Spinal cord (tissue), 9 donors: ENCODE measurements at regions not wholly inside any gene's neighbourhood (a gene's known extent, or its start where the extent isn't known, plus 50 kb on each side); places are given as distances from the start of the nearest gene placed in this dataset.
"Not testable (repeated sequence)": the region's sequence is repeated elsewhere in the genome, so short reads cannot be mapped to it uniquely, and the experiment has no call there.

Experiments used
- DNase-seq, 6 donors: peaks; one replicate each; pipeline versions ENCODE4 v3.0.0 to v3.0.0-alpha.2; 2013 to 2015; ENCODE audit warnings: low spot score in 6 of 6, low read depth in 4 of 6
- H3K27ac ChIP-seq: one replicate; pipeline ENCODE4 v1.5.1; 2013; ENCODE audit warnings: low read depth, low read length, control low read depth
- H3K27me3 ChIP-seq: one replicate; pipeline ENCODE4 v1.6.1; 2013; ENCODE audit warnings: low read length; ENCODE audit not compliant: control insufficient read depth, insufficient read depth
- H3K36me3 ChIP-seq: one replicate; pipeline ENCODE4 v1.6.1; 2013; ENCODE audit warnings: low read length; ENCODE audit not compliant: control insufficient read depth, insufficient read depth
- H3K4me1 ChIP-seq: one replicate; pipeline ENCODE4 v1.6.1; 2013; ENCODE audit warnings: low read length; ENCODE audit not compliant: control insufficient read depth, insufficient read depth
- H3K4me3 ChIP-seq: one replicate; pipeline ENCODE4 v1.5.1; 2013; ENCODE audit warnings: low read depth, low read length, control low read depth
- H3K9me3 ChIP-seq: one replicate; pipeline ENCODE4 v1.6.1; 2013; ENCODE audit warnings: low read length; ENCODE audit not compliant: control insufficient read depth, insufficient read depth
- WGBS: methylation state at CpG from one replicate; pipeline ENCODE4 v1.1.5; 2013; ENCODE audit warnings: missing lambda C conversion rate; ENCODE audit not compliant: insufficient coverage; 5-methylcytosine and 5-hydroxymethylcytosine counted together
- donor health status: healthy.

DNA sequence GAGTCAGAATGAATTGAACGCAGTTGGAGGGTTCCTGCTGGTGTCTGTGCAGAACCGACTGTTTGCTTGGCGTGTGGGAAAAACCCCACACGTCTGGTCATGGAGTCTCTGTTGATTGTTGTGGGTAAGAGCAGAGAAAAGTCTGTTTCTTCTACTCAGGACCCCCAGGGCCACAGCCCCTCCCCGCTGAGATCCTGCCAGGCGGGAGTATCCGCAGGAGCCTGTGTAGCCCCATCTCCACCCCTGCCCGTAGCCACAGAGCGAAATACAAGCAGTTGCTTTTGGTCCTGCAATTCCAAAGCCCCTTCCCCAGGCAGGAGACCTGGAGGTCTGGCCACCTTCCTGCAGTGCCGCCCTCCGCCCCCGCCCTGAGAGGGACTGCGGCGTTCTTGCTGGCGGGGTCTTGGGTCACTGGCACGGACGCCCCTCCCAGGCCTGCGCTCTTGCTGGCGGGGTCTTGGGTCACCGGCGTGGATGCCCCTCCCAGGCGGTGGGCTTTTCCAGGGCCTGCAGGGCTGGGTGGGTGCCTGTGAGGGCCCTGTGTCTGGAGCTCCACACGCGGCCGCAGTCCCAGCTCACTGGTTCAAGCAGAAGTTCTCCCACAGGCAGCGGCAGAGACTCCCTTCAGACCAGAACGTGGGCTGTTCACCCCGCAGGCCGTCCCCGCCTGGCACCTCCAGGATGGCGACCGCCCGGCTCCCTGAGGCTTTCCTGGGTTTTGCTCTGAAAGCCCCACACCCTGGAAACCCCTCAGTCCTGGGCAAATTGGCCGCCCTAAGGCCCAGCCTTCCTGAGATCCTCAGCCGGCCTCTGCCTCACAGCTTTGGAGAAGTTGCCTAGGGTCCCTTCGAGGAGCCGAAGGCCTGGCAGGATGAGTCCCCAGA is 76.0 kb upstream of the CTDP1 start:
- H3K36me3 ChIP-seq, result peaks cover 3% of the 10 kb centered on the region
- peaks cover 25% of the 10 kb centered on the region for H3K4me1 ChIP-seq
- no peaks in the 10 kb centered on the region for H3K27me3 ChIP-seq
- no peak overlapping the region for H3K4me3 ChIP-seq
- 92% methylated on average over 37 of the region's 37 CpGs for WGBS
- H3K27ac ChIP-seq, result no peak overlapping the region
- DNase-seq, result no peak
- H3K9me3 ChIP-seq, result no peaks in the 10 kb centered on the region

DNA sequence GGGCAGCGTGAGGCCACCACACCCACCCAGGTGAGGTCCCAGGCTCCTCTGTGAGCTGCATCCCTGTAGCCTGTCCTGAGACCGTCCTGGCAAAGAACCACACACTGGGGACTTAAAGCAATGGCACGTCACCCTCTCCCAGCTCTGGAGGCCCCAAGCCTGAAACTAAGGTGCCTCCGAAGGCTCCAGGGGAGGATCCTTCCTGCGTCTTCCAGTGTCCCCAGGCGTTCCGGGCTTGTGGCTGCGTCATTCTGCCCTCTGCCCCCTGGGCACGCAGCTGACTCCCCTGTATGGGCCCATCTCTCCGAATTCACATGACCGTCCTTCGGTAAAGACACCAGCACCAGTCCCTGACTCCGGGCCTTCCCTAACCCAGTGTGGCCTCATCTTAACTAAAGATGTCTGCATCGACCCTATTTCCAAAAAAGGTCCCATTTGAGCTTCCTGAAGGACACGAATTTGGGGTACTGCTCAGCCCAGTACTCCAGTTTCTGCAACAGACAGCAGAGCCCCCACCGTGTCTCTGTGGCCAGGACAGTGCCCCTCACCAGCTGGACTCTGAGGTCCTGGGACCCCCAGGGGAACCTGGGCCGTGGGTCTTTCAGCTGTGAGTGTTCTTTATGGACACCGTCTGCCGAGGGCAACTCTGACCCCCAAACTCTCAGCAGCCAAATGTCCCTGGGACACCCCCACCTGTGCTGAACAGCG is 75.2 kb upstream of the CTDP1 start:
- 92% methylated on average over 20 of the region's 20 CpGs for WGBS
- DNase-seq, result no peak
- Histone ChIP-seq H3K9me3 (no peaks in the 10 kb centered on the region), H3K36me3 (peaks cover 3% of the 10 kb centered on the region), H3K27me3 (no peaks in the 10 kb centered on the region), H3K27ac (no peak overlapping the region), H3K4me1 (peaks cover 20% of the 10 kb centered on the region), H3K4me3 (no peak overlapping the region)

DNA sequence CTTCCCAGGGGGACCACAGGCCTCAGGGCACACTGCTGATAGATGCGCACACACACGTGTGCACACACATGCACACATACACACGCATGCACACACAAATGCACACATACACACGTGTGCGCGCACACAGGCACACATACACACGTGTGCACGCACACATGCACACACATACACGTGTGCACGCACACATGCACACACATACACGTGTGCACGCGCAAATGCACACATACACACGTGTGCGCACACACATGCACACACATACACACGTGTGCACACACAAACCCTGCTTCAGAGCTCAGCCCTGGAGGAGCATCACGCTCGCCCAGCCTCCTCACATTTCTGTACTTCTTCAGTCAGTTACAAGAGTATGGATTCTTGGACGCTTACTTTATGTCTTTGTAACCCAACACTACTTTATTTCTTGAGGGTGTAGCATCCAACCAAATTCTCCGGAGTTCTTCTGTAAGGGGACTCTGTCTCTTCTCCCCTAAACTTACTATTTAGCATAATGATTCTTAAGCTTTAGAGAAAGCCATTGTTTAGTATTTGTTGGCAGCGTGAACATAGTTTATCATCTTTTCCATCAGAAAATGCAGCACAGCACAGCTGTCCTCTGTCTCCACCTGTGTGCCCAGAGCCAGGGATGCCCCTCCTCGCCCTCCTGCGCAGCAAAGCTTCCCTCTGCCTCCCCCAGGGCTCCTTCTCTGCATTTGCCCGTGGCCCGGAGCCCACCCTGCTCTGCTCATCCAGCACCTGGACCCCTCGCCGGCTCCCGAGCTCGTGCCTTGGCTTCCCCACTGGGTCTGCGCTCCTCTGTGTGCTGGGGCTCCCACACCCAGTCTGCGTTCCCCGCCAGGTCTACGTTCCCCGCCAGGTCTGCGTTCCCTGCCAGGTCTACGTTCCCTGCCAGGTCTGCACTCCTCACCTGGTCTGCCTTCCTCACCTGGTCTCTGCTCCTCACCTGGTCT is 74.4 kb upstream of the CTDP1 start:
- H3K4me1 ChIP-seq, result peaks cover 20% of the 10 kb centered on the region
- no peak overlapping the region for H3K4me3 ChIP-seq
- H3K36me3 ChIP-seq, result peaks cover 3% of the 10 kb centered on the region
- 91% methylated on average over 32 of the region's 36 CpGs for WGBS
- H3K27ac ChIP-seq, result no peak overlapping the region
- H3K9me3 ChIP-seq, result no peaks in the 10 kb centered on the region
- H3K27me3 ChIP-seq, result no peaks in the 10 kb centered on the region
- no peak for DNase-seq

DNA sequence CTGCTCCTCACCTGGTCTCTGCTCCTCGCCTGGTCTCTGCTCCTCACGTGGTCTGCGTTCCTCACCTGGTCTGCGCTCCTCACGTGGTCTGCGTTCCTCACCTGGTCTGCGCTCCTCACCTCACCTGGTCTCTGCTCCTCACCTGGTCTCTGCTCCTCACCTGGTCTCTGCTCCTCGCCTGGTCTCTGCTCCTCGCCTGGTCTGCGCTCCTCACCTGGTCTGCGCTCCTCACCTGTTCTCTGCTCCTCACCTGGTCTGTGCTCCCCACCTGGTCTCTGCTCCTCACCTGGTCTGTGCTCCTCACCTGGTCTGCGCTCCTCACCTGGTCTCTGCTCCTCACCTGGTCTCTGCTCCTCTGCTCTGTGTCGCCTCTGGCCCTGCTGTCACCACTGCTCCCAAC is 73.5 kb upstream of the CTDP1 start:
- not testable (repeated sequence) for H3K27me3 ChIP-seq, H3K9me3 ChIP-seq, H3K4me3 ChIP-seq, H3K27ac ChIP-seq, H3K36me3 ChIP-seq, DNase-seq
- WGBS, result 97% methylated on average over 13 of the region's 13 CpGs
- H3K4me1 ChIP-seq, result peaks cover 20% of the 10 kb centered on the region

DNA sequence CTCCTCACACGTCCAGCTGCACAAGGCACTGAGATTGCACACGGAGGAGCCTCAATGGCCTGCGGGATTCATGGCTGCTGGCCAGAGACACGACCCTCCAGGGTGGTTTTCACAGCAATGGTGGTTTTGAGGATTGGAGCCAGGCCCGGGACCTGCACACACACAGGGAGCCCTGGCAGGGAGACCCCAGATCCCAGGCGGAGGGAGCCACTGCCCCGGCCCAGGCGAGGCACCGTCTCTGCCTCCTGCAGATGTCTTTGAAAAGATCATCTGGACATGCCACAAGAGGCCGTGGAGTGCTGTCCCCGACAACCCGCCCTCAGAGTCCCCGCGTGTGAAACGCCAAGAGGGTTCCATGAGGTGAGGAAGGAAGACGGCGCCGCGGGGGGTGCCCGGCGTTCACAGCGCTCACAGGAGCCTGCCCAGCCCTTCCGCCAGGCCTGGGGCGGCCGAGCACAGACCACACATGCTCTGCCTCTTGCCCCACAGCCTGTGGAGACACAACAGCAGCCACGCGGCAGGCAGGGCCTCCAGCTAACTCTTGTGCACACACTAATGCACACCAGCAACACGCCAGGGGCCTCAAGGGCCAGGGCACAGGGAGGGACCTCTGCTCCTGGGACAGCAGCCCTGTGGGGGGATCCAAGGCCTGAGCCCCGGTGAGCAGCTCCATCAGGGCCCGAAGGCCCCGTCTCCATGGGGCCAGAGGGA is 72.8 kb upstream of the CTDP1 start:
- peaks cover 20% of the 10 kb centered on the region for H3K4me1 ChIP-seq
- WGBS, result 48% methylated on average over 31 of the region's 31 CpGs
- H3K4me3 ChIP-seq, result no peak overlapping the region
- no peaks in the 10 kb centered on the region for H3K27me3 ChIP-seq
- peak in 2 of 6 donors; percentile 30 to 31 for DNase-seq
- no peak overlapping the region for H3K27ac ChIP-seq
- peaks cover 3% of the 10 kb centered on the region for H3K36me3 ChIP-seq
- no peaks in the 10 kb centered on the region for H3K9me3 ChIP-seq

DNA sequence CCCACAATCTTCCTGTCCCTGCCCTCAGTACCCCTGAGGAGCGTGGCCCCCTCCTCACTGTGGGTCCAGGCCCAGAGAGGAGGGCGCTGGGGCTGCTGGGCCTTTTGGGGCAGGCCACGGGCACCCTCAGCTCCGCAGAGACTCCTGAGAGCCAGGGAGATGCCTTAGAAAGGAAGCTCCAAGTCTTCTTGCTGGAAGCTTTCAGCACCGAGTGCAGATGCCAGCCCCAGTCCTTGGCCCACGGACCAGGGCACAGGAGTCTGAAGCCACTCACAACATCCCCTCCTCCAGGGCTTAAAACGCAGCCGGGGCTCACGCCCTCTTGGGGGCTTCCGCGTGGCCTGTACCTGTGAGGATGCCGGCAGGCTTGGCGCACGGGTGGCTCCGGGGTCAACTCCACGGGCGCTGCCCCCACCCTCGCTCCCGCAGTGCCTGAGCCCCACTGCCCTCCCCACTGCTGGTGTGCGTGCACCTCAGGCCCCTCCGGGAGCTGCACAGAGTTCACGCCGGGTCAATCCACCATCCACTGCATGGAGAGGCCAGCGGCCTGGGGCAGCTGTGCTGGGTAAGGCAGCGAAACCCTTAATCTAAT is 72.1 kb upstream of the CTDP1 start:
- peaks cover 20% of the 10 kb centered on the region for H3K4me1 ChIP-seq
- no peaks in the 10 kb centered on the region for H3K27me3 ChIP-seq
- WGBS, result 86% methylated on average over 24 of the region's 25 CpGs
- H3K27ac ChIP-seq, result no peak overlapping the region
- H3K9me3 ChIP-seq, result no peaks in the 10 kb centered on the region
- no peak overlapping the region for H3K4me3 ChIP-seq
- peaks cover 3% of the 10 kb centered on the region for H3K36me3 ChIP-seq
- no peak for DNase-seq

DNA sequence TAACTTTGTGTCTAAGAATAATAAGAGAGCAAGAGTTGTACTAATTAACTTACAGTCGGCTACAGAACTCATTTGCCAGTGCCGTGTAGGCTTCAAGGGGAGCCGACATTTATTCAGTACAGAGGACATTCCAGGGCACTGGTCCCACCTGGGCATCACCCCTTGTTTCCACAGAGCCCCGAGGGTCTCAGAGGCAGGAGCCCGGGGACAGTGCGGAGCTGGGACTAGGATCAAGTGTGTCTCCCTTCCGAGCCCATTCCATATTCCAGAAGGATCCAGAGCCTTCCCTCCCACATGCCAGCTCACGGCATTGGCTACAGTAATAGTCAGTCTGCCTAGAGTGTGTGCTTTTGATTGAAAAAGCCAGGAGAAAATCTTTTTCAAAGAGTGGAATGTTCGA is 71.5 kb upstream of the CTDP1 start:
- no peak overlapping the region for H3K4me3 ChIP-seq
- no peak overlapping the region for H3K27ac ChIP-seq
- H3K9me3 ChIP-seq, result no peaks in the 10 kb centered on the region
- peaks cover 3% of the 10 kb centered on the region for H3K36me3 ChIP-seq
- no peak for DNase-seq
- WGBS, result 79% methylated on average over 7 of the region's 9 CpGs
- no peaks in the 10 kb centered on the region for H3K27me3 ChIP-seq
- peaks cover 20% of the 10 kb centered on the region for H3K4me1 ChIP-seq

DNA sequence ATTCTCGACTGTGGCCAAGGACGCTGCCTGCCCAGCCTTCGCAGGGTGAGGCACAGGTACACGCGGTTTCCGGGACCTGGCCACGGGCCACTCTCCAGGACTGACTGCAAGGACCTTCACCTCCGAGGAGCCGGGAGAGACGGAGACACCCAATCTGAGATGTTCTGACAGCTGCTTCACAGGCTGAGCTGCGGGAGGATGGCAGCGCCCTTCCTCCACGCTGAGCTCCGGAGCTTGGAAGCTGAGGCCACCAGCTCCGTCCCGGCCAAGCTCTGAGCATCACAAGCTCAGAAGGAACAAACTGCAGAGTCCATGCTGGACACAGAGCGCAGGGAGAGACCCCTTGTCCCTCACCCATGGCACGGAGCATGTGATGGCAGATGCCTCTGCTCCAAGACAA is 71.1 kb upstream of the CTDP1 start:
- Histone ChIP-seq H3K4me3 (no peak overlapping the region), H3K36me3 (peaks cover 3% of the 10 kb centered on the region), H3K27ac (no peak overlapping the region), H3K9me3 (no peaks in the 10 kb centered on the region), H3K4me1 (peaks cover 20% of the 10 kb centered on the region), H3K27me3 (no peaks in the 10 kb centered on the region)
- no peak for DNase-seq
- WGBS, result 88% methylated on average over 18 of the region's 18 CpGs
